Non-pigmented ciliary epithelial cell (primary cell): ENCODE measurements at regions not wholly inside any gene's neighbourhood (a gene's known extent, or its start where the extent isn't known, plus 50 kb on each side); places are given as distances from the start of the nearest gene placed in this dataset.
A peak's percentile ranks its signal among the peaks of the same experiment; 100 is the strongest.

Experiments
- DNase-seq: peaks from one replicate; pipeline ENCODE4 v3.0.0-alpha.2; 2010; ENCODE audit warnings: low read depth

- DNase-seq: no peak
Observed at GRCh38 chr7:42987648-42988214, 55.6 kb downstream of the MRPL32 start.

GRCh38 chr7:42991024-42991423, 58.8 kb downstream of the MRPL32 start:
- DNase-seq: no peak

- no peak for DNase-seq
Observed at GRCh38 chr7:42991913-42992591, 59.9 kb downstream of the MRPL32 start.

GRCh38 chr7:42993038-42993437, 60.9 kb downstream of the MRPL32 start:
- DNase-seq: no peak

- DNase-seq: no peak
Observed at GRCh38 chr7:42994096-42994495, 61.9 kb downstream of the MRPL32 start.

GRCh38 chr7:42997611-42998010, 65.4 kb downstream of the MRPL32 start:
- DNase-seq: no peak

GRCh38 chr7:43004082-43004481, 71.9 kb downstream of the MRPL32 start:
- DNase-seq: no peak

GRCh38 chr7:43006008-43006407, 73.8 kb downstream of the MRPL32 start:
- DNase-seq: no peak

- DNase-seq: no peak
Observed at GRCh38 chr7:43010061-43010460, 77.9 kb downstream of the MRPL32 start.

GRCh38 chr7:43011879-43012278, 79.7 kb downstream of the MRPL32 start:
- no peak for DNase-seq

- DNase-seq: no peak
Observed at GRCh38 chr7:43014406-43014805, 82.2 kb downstream of the MRPL32 start.

- no peak for DNase-seq
Observed at GRCh38 chr7:43015301-43015700, 83.1 kb downstream of the MRPL32 start.

- DNase-seq: no peak
Observed at GRCh38 chr7:43018446-43018845, 86.3 kb downstream of the MRPL32 start.

GRCh38 chr7:43021431-43021830, 89.3 kb downstream of the MRPL32 start:
- DNase-seq: no peak

GRCh38 chr7:43022008-43022407, 89.8 kb downstream of the MRPL32 start:
- DNase-seq: no peak

- no peak for DNase-seq
Observed at GRCh38 chr7:43033369-43033768, 79.1 kb upstream of the HECW1 start.

- no peak for DNase-seq
Observed at GRCh38 chr7:43034535-43035002, 77.9 kb upstream of the HECW1 start.

GRCh38 chr7:43037531-43037930, 74.9 kb upstream of the HECW1 start:
- DNase-seq: no peak

- peak; percentile 59 for DNase-seq
Observed at GRCh38 chr7:43038254-43038653, 74.2 kb upstream of the HECW1 start.

GRCh38 chr7:43039346-43039745, 73.1 kb upstream of the HECW1 start:
- DNase-seq: no peak

GRCh38 chr7:43040461-43040860, 72.0 kb upstream of the HECW1 start:
- no peak for DNase-seq

GRCh38 chr7:43041105-43041504, 71.3 kb upstream of the HECW1 start:
- no peak for DNase-seq

GRCh38 chr7:43041724-43042123, 70.7 kb upstream of the HECW1 start:
- no peak for DNase-seq

GRCh38 chr7:43042302-43042701, 70.1 kb upstream of the HECW1 start:
- DNase-seq: no peak
